Activated CD4-positive, alpha-beta T cell treated with anti-CD3 and anti-CD28 coated beads for 36 hours (primary cell): ENCODE measurements at regions not wholly inside any gene's neighbourhood (a gene's known extent, or its start where the extent isn't known, plus 50 kb on each side); places are given as distances from the start of the nearest gene placed in this dataset.

Experiments used
- ATAC-seq: fragments of 200-7000 bp; cut with Tn5 transposase; one replicate; pipeline ENCODE4 v1.10.0; 2021; ENCODE audit warnings: mild to moderate bottlenecking, moderate library complexity
- CTCF ChIA-PET: fragments of 350-600 bp; sonication (Branson Sonifier 250); formaldehyde crosslinking; loops from one replicate; lab custom pipeline; 2021; ENCODE audit warnings: antibody characterized with exemption; lab: Charles Lee
- POLR2A ChIA-PET: fragments of 350-600 bp; sonication (Branson Sonifier 250); formaldehyde crosslinking; loops from one replicate; lab custom pipeline; 2021; ENCODE audit warnings: antibody characterized with exemption, inconsistent platforms; lab: Charles Lee
- DNase-seq: peaks from one replicate; pipeline ENCODE4 v3.0.0-alpha.2; 2020
- H3K27ac Mint-ChIP-seq: one replicate; pipeline ENCODE4 v1.8.0; 2021; ENCODE audit warnings: mixed read lengths
- H3K27me3 Mint-ChIP-seq: one replicate; pipeline ENCODE4 v1.8.0; 2021; ENCODE audit warnings: mixed read lengths
- H3K36me3 Mint-ChIP-seq: one replicate; pipeline ENCODE4 v1.8.0; 2021; ENCODE audit warnings: low read depth, mixed read lengths
- H3K4me1 Mint-ChIP-seq: one replicate; pipeline ENCODE4 v1.8.0; 2021; ENCODE audit warnings: mixed read lengths
- H3K4me3 Mint-ChIP-seq: one replicate; pipeline ENCODE4 v1.8.0; 2021; ENCODE audit warnings: mild to moderate bottlenecking, moderate library complexity, mixed read lengths
- H3K9me3 Mint-ChIP-seq: one replicate; pipeline ENCODE4 v1.8.0; 2021; ENCODE audit warnings: low read depth, mixed read lengths
- intact Hi-C, 2 experiments: fragments of 100-400 bp; cut with DNase I in 1 of 2; cut with micrococcal nuclease in 1 of 2; formaldehyde crosslinking; loops; one replicate each; pipeline versions ENCODE4 v1.14.2 to v1.15.1; 2022 to 2024; cut with DNase I, micrococcal nuclease

DNA sequence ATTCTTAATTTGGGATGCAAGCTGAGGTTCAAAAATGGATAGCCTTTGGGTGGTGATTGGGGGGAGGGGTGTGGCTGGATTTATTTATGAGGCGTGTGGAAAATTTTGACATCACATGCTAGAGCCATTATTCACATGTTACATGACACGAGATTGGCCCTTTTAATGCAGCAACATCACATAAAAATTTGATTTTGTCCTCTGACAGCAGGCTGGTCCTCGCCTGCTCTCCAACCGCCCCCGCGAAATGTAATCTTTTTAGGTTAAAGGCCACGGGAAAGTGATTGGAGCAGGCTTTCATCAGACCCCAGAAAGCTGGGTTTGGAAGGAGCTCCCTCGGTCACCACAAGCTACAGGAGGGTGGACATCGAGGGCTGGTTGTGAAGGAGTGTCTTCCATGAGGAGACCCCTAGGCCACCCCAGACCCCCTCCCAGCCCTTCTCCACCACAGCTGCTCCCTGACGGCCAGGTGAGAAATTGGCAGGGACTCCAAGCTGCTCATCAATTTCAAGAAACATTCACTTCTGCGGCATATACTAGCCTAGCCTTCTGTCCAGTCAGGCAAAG is 502.7 kb upstream of the PSMD7 start:
- Mint-ChIP-seq H3K4me3 (no peak overlapping the region), H3K36me3 (no peaks in the 10 kb centered on the region), H3K4me1 (no peaks in the 10 kb centered on the region), H3K9me3 (no peaks in the 10 kb centered on the region), H3K27me3 (no peaks in the 10 kb centered on the region), H3K27ac (no peak overlapping the region)
- ChIA-PET POLR2A (no interaction called here), CTCF (no interaction called here)
- no peak for DNase-seq
- intact Hi-C loops = no loop called here
- no peak for ATAC-seq

DNA sequence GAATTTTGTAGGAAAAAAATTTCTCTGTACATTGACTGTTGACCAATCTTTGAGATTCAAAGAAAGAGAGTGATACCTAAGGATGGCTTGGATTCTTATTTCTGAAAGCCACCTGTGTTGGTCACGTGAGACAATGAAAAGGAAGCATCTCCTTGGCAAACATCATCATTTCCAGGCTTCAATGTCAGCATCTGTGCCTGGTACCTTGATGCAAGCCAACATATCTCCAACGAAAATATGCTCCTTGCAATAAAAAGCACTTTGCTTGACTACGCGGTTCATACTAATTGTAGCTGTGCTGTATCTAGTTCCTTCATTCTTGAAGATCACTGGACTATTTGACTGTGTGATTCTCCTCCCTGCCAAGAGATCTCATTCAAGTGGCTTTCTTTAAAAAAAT is 503.4 kb upstream of the PSMD7 start:
- no peaks in the 10 kb centered on the region for H3K36me3 Mint-ChIP-seq
- POLR2A ChIA-PET = no interaction called here
- H3K9me3 Mint-ChIP-seq = no peaks in the 10 kb centered on the region
- no peak overlapping the region for H3K4me3 Mint-ChIP-seq
- H3K27ac Mint-ChIP-seq = no peak overlapping the region
- intact Hi-C loops = no loop called here
- H3K4me1 Mint-ChIP-seq = no peaks in the 10 kb centered on the region
- no peaks in the 10 kb centered on the region for H3K27me3 Mint-ChIP-seq
- CTCF ChIA-PET = no interaction called here
- ATAC-seq = no peak
- no peak for DNase-seq

DNA sequence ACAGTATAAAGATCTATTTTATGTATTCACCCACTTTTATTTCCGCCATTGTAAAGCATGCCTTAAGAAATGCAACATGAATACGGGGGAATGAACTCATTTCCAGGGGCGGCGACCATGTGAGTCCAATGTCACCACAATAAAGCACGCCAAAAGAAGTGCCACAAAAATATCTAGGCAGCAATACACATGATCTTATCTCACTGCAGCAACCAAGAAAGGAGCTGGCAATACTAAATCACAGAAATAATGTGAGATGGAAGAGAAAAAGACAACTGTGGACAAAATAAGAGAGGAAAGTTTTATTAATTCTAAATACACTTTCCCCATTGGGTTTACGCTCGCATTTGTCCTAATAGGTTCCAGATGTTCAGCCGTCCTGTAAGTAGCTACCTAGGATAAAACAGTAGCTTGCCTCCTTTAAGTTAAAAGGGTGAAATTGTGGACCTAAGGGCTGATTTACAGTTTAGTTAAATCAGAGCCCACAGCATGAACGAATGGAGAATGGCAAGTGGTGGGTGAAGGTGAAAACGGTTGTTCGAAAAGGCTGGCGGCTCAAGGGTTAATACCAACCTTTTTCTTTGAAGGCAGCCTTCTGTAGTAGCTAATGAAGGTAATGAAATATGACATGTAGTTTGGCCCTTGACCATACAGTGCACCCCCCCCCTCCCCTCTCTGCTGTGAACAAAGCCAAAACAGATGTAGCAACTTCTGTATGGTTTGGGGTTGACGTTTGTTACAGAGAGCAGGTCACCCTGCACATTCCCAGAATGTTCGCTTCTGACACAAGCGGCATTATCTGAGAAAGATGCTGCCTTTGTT is 504.2 kb upstream of the PSMD7 start:
- POLR2A ChIA-PET = no interaction called here
- no peak overlapping the region for H3K27ac Mint-ChIP-seq
- H3K4me3 Mint-ChIP-seq = no peak overlapping the region
- CTCF ChIA-PET = no interaction called here
- intact Hi-C loops = no loop called here
- H3K4me1 Mint-ChIP-seq = no peaks in the 10 kb centered on the region
- DNase-seq = no peak
- no peaks in the 10 kb centered on the region for H3K9me3 Mint-ChIP-seq
- no peak for ATAC-seq
- H3K27me3 Mint-ChIP-seq = no peaks in the 10 kb centered on the region
- H3K36me3 Mint-ChIP-seq = no peaks in the 10 kb centered on the region

DNA sequence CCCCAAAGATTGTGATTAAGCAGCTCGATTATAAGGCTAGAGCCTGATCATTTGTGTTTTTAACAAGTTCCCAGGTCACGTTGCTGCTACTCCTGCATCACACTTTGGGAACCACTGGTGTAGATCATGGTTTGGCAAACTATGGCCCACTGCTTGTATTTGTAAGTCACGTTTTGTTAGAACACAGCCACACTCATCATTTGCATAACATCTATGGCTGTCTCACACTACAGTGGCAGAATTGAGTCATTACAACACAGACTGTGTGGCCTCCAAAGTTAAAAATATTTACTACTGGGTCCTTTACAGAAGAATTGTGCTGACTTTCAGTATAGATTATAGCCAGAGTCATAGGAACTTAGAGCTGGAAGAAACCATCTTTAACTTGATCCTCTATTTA is 515.3 kb upstream of the PSMD7 start:
- Mint-ChIP-seq H3K27ac (no peak overlapping the region), H3K4me1 (no peaks in the 10 kb centered on the region), H3K9me3 (peaks cover 6% of the 10 kb centered on the region), H3K4me3 (no peak overlapping the region), H3K27me3 (peaks cover 2% of the 10 kb centered on the region), H3K36me3 (no peaks in the 10 kb centered on the region)
- intact Hi-C loops = no loop called here
- POLR2A ChIA-PET = no interaction called here
- CTCF ChIA-PET = no interaction called here
- ATAC-seq = no peak
- DNase-seq = no peak

DNA sequence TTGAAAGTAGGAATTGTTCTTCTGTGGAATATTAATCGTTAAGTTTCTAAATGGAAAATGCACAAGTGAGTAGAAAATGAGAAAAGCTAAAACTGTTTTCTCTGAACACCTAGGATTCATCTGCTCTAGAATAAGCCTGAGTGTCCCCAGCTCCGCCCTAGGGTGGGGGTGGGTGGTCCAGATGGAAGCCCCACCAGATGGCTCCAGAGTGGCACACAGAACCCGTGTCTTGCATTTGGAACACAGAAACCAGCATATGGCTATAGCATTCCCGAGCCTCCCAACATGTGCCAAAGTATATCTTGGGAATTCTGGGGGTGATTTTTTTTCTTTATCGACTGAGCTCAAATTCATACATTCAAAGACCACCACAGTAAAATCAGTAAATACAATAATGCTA is 517.7 kb upstream of the PSMD7 start:
- Mint-ChIP-seq H3K27ac (no peak overlapping the region), H3K4me3 (no peak overlapping the region), H3K4me1 (no peaks in the 10 kb centered on the region), H3K9me3 (peaks cover 2% of the 10 kb centered on the region), H3K27me3 (no peaks in the 10 kb centered on the region), H3K36me3 (no peaks in the 10 kb centered on the region)
- DNase-seq (no peak), ATAC-seq (no peak)
- CTCF ChIA-PET = interaction anchor here (1.8 kb wide), 1 partner anchor 10 kb away, joined by 4 read pairs; no protein-coding TSS in a partner anchor
- intact Hi-C loops = no loop called here
- POLR2A ChIA-PET = no interaction called here

DNA sequence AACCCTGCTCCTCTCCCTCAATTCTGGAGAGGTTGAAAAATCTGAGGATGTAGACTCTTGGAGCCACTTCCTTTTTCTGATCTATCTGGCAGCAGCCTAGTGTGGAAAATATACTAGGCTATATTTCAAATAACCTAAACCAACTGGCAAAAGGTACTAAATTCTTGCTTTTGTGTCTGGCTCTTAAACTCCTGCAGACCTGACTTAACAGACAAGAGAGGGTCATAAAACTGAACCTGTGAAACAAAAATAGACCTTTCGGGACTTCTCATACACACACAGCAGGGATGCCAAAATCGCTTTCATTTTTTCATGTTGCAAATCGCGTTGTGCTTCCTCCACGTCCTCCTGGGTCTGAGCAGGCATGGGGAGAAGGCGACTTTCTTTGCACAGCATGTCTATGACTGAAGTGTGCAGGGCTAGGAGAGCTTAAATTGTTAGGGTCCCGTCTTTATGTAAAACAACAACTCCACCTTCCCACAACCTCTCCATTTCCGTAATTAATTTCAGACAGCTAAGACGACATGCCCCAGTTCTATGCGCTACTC is 520.7 kb upstream of the PSMD7 start:
- intact Hi-C loops = no loop called here
- no peaks in the 10 kb centered on the region for H3K4me1 Mint-ChIP-seq
- no peak for DNase-seq
- CTCF ChIA-PET = no interaction called here
- no peaks in the 10 kb centered on the region for H3K36me3 Mint-ChIP-seq
- no peak overlapping the region for H3K27ac Mint-ChIP-seq
- peaks cover under 1% of the 10 kb centered on the region for H3K27me3 Mint-ChIP-seq
- POLR2A ChIA-PET = no interaction called here
- ATAC-seq = no peak
- no peak overlapping the region for H3K4me3 Mint-ChIP-seq
- H3K9me3 Mint-ChIP-seq = peaks cover 2% of the 10 kb centered on the region

DNA sequence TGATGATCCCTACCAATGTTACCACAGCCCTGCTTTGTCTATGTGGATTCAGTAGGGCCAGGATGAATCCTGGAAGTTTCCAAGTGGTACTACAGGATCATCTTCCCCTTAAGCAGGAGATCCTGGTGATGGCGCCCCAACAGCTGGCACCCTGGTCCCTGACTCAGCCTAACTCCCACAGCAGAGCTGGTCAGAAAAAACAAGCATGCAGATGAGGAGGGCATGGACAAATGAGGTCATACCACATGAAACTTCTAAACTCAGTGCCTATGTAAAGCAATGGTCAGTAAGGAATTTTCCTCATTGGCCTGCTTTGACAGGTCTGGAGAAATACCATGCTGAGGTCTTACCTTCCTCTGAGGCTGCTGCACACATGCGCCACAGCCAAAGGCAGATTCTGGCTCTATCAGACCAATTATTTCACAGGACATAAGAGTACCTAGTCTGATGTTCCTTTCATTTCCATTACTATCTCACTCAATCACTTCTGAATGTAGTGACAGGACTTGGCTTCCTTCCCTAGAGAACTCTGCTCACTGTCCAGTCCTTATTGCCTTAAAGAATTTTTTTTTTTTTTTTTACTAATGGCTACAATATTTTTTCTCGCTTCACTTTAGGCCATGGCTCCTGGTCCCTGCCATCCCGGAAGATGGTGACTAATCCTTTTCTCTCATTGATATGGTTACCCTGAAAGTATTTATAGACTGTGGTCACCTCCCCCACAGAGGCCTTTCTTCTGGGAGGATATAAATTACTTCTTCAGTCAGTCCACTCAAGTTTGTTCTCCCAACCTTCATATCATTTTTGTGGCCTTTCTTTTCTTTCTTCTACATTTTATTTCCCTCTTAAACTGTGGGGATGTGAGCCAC is 525.2 kb upstream of the PSMD7 start:
- H3K36me3 Mint-ChIP-seq = no peaks in the 10 kb centered on the region
- POLR2A ChIA-PET = no interaction called here
- no peaks in the 10 kb centered on the region for H3K4me1 Mint-ChIP-seq
- ATAC-seq = no peak
- peaks cover 2% of the 10 kb centered on the region for H3K27me3 Mint-ChIP-seq
- CTCF ChIA-PET = no interaction called here
- DNase-seq = no peak
- H3K4me3 Mint-ChIP-seq = no peak overlapping the region
- no peak overlapping the region for H3K27ac Mint-ChIP-seq
- H3K9me3 Mint-ChIP-seq = peaks cover 4% of the 10 kb centered on the region
- intact Hi-C loops = no loop called here

DNA sequence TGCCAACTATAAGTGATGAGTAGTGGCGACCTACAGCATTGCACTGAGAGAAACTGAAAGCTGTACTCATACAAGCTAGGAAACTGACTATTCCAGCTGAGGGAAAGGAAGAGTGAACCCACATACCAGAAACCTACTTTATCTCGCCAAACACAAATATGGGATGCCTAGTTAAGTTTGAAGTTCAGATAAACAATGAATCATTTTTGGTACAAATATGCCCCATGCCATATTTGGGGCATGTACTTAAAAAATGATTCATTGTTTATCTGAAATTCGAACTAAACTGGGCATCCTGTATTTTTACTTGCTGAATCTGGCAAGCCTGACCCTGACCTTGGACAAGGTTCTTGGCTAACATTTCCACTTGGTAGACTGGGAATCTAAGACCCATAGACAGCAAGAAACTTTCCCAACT is 527.8 kb upstream of the PSMD7 start:
- no peak for ATAC-seq
- H3K27ac Mint-ChIP-seq = no peak overlapping the region

DNA sequence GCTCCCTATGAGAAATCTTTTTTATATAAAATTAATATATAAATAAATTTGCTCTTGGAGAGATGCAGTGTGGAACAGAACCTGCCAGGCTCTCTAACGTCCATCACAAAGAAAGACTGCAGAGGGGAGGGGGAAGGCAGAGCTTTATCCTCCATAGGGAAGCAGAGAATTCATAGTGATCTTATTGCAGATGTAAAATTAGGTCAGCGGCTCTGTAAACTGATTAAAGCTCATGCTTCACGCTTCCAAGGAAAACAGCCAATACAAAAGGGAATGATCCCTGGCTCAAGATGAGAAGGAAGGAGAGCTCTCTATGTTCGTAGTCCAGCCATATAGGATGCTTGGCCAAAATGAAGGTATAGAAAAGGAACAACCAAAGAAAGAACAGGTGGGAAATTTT is 532.3 kb upstream of the PSMD7 start:
- Mint-ChIP-seq H3K4me1 (no peaks in the 10 kb centered on the region), H3K4me3 (no peak overlapping the region), H3K36me3 (no peaks in the 10 kb centered on the region), H3K27ac (no peak overlapping the region), H3K27me3 (no peaks in the 10 kb centered on the region), H3K9me3 (no peaks in the 10 kb centered on the region)
- intact Hi-C loops = loop anchor here in 1 of 2 experiments (5.0 kb wide), 1 partner anchor 52 kb away; no protein-coding TSS in a partner anchor
- CTCF ChIA-PET = no interaction called here
- POLR2A ChIA-PET = no interaction called here
- no peak for DNase-seq
- no peak for ATAC-seq

More for the DNA sequence above, 527.8 kb upstream of the PSMD7 start:
- Mint-ChIP-seq H3K27me3 (peaks cover 2% of the 10 kb centered on the region), H3K4me3 (no peak overlapping the region), H3K36me3 (no peaks in the 10 kb centered on the region), H3K4me1 (no peaks in the 10 kb centered on the region), H3K9me3 (peaks cover 1% of the 10 kb centered on the region)
- POLR2A ChIA-PET = no interaction called here
- CTCF ChIA-PET = interaction anchor here (1.4 kb wide), 1 partner anchor 10 kb away, joined by 4 read pairs; no protein-coding TSS in a partner anchor
- no peak for DNase-seq
- intact Hi-C loops = no loop called here

DNA sequence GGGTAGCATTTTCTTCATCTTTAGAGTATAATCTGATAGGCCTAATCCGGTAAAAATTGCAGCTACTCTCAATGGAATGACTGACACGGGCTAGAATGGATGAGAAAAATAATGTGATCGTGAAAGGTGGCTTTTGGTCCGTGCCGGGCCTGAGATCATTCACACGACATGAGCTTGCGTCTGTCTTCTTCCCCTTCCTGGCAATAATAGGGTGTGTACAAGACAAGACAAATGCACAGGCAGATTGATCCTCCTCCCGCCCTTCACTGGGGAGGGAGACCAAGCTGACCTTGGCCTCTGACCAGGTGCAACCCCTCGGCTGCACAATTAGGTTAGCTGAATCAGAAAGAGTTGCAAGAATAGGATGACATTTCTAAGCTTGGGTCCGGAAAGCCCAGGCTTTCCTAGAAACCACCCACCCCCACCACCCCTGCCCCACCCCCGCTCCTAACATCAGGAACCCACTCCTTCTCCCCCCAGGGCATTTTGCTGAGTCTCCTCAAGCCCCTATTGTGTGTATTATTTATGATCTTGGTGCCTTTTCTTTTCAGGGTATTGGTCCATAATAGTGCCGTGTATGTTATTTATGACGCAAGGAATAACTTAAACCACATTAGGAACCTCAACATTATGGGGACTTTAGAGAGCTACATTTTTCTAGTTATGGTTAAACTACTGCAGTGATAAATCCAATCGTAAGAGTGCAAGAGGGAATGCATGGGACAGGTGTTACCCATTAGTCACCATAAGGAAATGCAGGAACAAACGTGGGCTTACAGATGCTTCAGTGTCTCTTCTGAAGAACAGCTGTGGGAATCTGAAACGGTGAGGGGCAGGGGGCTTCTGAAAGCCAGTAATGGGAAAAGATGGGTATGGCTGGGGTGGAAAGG is 540.1 kb upstream of the PSMD7 start:
- Mint-ChIP-seq H3K9me3 (peaks cover 2% of the 10 kb centered on the region), H3K27ac (no peak overlapping the region), H3K4me3 (no peak overlapping the region), H3K36me3 (no peaks in the 10 kb centered on the region), H3K4me1 (no peaks in the 10 kb centered on the region), H3K27me3 (peaks cover 4% of the 10 kb centered on the region)
- ChIA-PET POLR2A (no interaction called here), CTCF (no interaction called here)
- ATAC-seq = no peak
- intact Hi-C loops = no loop called here
- DNase-seq = no peak

DNA sequence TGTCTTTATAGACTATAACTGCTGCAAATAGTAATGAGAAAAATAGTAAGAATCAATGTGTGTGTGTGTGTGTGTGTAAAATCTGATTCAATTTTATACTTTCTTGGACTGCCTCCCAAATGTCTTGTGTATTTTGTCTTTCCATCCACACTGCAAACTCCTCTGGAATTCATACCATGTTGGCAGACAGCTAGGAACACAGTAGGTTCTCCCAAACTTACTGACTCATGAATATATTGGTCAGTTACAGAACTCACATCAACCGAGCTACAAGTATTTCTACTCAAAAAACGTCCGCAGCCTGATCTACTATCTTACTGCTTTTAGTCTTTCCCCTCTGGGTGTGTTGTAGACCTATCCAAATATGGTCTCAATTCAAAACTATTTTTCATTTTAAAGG is 542.7 kb upstream of the PSMD7 start:
- intact Hi-C loops = no loop called here
- ChIA-PET POLR2A (no interaction called here), CTCF (no interaction called here)
- ATAC-seq = no peak
- H3K27ac Mint-ChIP-seq = no peak overlapping the region
- no peaks in the 10 kb centered on the region for H3K36me3 Mint-ChIP-seq
- H3K4me1 Mint-ChIP-seq = no peaks in the 10 kb centered on the region
- H3K27me3 Mint-ChIP-seq = peaks cover 4% of the 10 kb centered on the region
- no peak for DNase-seq
- no peak overlapping the region for H3K4me3 Mint-ChIP-seq
- H3K9me3 Mint-ChIP-seq = peaks cover 5% of the 10 kb centered on the region
